ENCODE measurements at regions not wholly inside any gene's neighbourhood (a gene's known extent, or its start where the extent isn't known, plus 50 kb on each side); places are given as distances from the start of the nearest gene placed in this dataset.

DNA sequence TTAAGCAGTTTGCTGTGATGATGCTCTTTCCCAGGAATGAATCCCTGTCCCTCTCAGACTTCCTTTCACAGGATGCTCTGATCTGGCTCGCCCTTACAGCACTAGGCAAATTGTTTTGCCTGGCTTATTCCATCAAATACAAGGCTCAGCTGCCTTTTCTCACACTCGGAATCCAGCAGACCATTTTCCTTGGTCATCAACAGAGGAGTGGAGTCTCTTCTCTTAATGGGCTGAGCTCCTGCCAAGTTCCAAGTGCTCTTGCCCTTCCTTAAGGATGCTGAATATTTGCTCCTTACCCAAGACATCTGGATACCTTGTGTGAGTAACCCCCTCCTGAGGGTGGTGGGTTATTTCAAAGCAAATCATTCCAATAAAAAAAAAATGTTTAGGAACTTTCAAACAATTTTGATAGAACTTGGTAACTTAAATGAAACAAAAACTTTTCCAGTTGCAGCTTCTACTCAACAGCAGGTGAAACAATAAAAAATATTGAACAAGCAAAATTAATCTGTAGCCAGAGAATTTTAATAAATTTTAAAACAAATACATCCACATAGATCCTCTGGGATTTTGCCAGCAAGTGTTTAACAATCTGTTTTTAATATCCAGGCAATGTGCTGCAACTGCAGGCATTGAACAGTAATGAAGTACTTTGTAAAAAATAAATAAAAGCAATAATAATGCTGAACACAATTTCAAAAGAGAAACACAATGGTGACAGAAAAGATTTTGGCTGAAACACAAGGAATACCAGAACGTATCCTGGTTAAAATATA is 264.0 kb upstream of the FAR2 start:
- DNase-seq, result no peak

DNA sequence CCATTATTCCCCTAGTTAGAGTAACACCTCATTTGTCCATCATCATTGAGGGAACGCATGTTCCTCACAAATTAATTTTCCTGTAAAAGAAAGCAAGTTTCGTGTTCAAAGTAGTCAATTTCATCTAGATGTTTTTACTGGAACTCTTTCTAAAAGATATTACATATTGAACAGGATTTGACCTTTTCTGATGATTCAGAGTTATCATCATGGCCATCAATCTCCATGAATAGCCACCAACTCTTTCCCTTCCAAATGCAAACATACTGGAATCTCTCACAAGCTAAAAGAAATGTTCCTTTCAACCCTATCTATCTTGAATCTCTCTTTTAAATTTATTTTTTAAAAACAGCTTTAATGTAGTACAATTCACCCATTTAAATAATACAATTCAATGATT is 263.1 kb upstream of the FAR2 start:
- no peak for DNase-seq

GRCh38 chr12:28887461-28887990 is 261.6 kb upstream of the FAR2 start:
- no peak for DNase-seq

DNA sequence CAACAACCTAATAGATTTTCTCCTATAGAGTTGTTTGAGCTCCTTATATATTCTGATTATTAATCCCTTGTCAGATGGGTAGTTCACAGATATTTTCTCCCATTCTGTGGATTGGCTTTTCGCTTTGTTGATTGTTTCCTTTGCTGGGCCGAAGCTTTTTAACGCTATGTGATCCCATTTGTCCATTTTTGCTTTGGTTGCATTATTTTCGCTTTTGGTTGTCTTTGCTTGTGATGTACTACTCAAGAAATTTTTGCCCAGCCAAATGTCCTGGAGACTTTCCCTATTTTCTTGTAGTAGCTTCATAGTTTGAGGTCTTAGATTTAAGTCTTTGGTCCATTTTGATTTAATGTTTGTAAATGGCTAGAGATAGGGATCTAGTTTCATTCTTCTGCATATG is 258.4 kb upstream of the FAR2 start:
- DNase-seq, result no peak

DNA sequence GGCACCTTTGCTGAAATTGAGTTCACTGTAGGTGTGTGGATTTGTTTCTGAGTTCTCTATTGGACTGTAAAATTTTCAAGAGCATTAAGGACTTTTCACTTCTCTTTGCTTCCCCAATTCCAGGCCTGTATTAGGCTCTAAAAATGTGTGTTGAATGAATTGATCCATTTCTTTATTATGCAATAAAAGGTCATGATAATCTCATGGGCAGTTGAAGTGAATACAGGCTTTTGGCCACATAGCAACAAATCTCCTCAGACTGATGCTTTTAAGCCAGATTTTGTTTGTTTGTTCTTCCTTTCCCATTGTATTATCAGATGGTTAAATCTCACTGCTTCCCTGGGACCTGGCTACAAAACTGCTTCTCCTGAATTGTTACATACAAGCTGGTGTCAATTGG is 258.0 kb upstream of the FAR2 start:
- no peak for DNase-seq

DNA sequence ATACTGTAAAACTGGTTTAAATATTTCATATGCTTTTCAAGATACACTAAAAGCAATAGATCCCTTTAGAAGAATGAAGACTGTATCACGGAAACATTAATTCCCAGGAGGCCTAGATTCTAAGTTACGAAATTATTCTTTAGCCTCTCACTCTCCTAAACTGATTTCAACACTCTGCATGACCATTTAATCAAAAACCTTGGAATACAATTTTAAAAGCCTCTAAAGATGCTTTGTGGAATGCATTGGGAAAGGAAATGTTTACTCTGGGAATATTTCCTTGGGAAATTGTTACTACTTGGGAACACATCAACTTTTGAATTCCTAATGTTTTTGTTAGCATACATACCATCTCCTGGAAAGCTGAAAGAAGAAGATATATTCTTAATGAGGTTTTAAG is 255.7 kb upstream of the FAR2 start:
- no peak for DNase-seq

- no peak for DNase-seq
Observed at GRCh38 chr12:28893856-28894255, 255.2 kb upstream of the FAR2 start.

DNA sequence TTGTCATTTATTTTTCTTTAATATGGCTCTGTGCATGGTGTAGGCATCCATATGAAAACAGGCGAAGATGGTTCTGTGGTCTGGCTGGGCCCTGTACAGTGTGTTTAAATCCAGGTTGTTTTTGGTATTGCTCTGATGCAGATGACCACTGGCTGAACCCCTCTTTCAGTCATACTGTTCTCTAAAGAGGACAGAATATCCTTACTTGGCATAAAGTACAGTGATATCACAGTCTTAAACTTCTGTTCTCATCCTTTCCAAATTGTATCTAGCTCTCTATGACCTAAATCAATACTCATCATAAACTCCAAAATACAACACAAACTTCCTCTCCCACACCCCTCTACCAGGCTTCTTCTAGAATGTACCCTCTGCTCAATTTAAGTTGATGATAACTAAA is 252.7 kb upstream of the FAR2 start:
- DNase-seq, result no peak

DNA sequence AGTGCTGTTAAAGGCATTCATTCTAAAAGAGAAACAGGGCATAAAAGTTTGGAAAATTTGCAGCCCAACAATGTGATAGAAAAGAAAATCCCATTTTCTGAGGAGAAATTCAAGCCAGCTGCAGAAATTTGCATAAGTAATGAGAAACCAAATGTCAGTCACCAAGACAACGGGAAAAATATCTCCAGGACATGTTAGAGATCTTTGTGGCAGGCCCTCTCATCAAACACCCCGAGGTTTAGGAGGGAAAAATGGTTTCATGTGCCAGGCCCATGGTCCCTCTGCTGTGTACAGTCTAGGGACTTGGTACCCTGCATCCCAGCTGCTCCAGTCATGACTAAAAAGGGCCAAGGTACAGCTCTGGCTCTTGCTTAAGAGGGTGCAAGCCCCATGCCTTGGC is 251.0 kb upstream of the FAR2 start:
- DNase-seq, result no peak

DNA sequence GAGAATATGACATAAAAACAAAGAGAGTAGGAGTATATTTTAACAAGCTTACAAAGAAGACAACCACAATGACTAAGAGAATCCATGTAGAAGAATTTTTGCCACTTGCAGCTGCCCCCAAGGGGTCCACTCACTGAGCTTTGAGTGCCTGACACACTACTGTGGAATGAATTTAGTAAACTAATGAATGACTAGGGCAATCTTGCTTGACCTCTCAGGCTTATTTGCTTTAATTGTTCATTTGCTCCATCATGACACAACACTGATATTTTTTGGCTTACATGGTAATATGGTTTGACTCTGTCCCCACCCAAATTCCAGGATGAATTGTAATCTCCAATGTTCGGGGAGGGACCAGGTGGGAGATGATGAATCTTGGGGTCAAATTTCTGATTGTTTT is 249.1 kb upstream of the FAR2 start:
- no peak for DNase-seq

GRCh38 chr12:28905220-28905955 is 243.7 kb upstream of the FAR2 start:
- no peak for DNase-seq

DNA sequence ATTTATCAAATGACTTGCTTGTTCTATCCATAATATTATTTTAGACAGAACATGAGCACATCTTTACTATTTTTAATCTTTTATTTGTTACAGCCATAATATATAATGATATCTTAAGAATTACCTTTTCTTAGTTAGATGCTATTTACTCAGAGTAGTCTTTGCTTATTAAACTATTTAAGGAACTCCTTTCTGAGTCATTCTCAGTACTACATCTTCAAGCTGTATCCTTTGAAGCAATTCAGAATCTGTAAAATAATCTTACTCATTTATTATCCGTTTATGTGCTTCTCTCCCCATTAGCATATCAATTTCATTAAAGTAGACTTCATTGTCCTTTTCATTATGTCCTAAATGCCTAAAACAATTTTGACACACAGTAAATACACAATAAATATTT is 240.4 kb upstream of the FAR2 start:
- DNase-seq, result no peak

DNA sequence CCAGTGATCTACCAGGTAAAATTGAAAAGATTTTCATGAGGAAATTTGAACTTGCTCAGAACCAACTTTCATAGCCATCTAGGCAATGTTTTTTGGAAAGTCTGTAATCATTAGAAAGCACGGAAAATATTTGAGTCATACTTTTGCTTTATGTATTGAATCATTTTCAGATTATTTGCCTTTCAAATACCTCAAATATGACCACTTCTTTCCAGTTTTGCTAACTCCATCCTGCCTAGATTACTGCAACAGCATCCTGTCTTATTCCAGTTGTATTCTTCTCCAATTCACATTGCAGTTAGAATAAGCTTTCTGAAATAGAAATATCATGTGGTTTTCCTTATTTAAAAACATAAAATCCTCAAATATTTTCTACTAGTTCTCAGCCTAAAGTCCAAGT is 239.8 kb upstream of the FAR2 start:
- no peak for DNase-seq

GRCh38 chr12:28925719-28926376 is 223.2 kb upstream of the FAR2 start:
- DNase-seq, result no peak

- DNase-seq, result no peak
Observed at GRCh38 chr12:28930704-28931103, 218.4 kb upstream of the FAR2 start.

- no peak for DNase-seq
Observed at GRCh38 chr12:28933176-28933575, 215.9 kb upstream of the FAR2 start.

DNA sequence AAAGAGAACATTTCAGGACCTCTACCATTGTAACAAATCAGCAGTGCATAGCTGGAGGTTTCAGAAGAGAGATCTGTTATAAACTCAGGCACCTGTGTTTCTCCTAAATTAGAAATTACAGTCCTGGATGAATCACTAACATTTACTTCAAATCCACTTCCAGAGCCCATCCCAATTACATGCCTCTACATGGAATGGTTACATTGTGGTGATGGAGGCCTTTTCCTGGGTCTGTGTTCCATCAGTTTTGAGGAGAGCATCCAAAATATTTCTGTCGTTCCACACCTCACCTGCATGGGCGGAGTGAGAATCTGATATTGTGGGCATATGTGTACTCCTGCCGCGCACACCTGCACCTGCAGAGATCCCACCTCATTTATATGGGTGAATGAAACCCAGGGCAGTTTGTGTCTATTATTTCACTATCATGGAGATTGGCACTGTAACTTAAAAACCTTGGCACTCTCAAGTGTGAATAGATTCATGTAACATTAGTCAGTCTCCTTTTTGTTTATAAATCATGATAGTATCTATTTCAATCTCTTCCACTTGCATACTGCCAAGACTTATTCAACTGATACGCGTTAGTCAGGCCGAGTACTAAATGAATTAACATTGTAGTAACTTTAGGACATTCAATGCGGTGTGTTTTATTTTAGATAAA is 215.1 kb upstream of the FAR2 start:
- no peak for DNase-seq

GRCh38 chr12:28936221-28936620 is 212.9 kb upstream of the FAR2 start:
- DNase-seq, result no peak

- DNase-seq, result no peak
Observed at GRCh38 chr12:28936711-28937110, 212.4 kb upstream of the FAR2 start.

GRCh38 chr12:28937196-28937595 is 211.9 kb upstream of the FAR2 start:
- DNase-seq, result no peak

DNA sequence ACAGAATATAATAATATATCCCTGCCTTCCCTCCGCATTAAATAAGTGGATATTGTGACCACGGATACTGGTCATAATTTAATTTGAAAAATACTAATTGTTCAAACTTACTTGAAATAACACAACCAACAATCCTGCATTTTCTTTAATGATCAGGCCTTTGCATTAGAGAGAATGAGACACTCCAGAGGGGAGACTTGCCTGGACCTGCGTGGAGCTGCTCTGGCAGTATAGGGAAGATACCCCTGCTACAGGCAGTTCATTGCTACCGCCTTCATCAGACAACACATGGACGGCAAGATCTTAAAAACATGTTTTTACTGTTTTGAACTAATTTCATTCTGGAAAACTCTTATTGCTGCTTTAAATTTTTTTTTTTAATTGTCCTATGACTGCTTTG is 211.0 kb upstream of the FAR2 start:
- no peak for DNase-seq

DNA sequence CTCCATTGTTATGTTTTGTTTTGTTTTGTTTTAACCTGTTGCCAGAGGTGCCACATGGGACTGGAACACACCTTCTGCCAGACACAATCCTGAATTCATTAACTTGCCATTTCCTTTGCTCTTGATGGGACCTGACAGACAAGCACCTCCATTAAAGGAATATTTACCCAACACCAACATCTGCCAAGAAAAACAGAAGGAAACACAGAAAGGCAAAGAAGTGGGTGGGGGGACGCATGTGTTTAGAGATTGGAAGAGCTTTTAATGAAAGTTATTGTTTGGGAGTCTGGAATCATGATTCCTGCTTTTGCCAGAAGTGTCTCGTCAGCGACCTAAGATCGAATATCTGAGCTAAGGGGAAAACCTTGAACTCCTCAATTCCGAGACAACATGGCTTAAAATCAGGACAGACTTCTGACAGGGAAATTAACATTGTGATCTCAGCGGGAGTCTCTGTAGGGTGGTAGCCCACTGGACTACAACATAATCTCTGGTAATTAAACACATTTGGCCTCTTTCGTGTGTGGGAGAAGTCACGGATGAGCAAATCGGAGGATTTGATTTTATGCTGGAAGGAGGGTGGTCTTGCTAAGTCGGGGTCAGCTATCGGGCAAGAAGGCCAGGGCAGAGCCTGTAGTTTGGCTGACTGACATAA is 210.4 kb upstream of the FAR2 start:
- DNase-seq, result no peak

- no peak for DNase-seq
Observed at GRCh38 chr12:28939427-28939826, 209.7 kb upstream of the FAR2 start.
